Mesodermal cell (in vitro differentiated cells): ENCODE measurements at regions not wholly inside any gene's neighbourhood (a gene's known extent, or its start where the extent isn't known, plus 50 kb on each side); places are given as distances from the start of the nearest gene placed in this dataset.
A peak's percentile ranks its signal among the peaks of the same experiment; 100 is the strongest.

Source experiments
- H3K27ac ChIP-seq: 2 replicates; pipeline ENCODE4 v1.7.0; 2013; ENCODE audit warnings: mild to moderate bottlenecking, low read depth, low read length, moderate library complexity; ENCODE audit not compliant: severe bottlenecking
- H3K36me3 ChIP-seq: 2 replicates; pipeline ENCODE4 v1.7.1; 2013; ENCODE audit warnings: mild to moderate bottlenecking, low read length, moderate library complexity; ENCODE audit not compliant: control insufficient read depth, insufficient read depth
- H3K4me1 ChIP-seq: one replicate; pipeline ENCODE4 v1.7.1; 2013; ENCODE audit warnings: mild to moderate bottlenecking, low read length; ENCODE audit not compliant: insufficient read depth, control insufficient read depth, poor library complexity, severe bottlenecking
- H3K4me3 ChIP-seq: 2 replicates; pipeline ENCODE4 v1.7.0; 2013; ENCODE audit warnings: low read length, control low read depth, mild to moderate bottlenecking; ENCODE audit not compliant: insufficient read depth, poor library complexity, severe bottlenecking; ENCODE audit errors: extremely low read depth
- H3K9me3 ChIP-seq: 2 replicates; pipeline ENCODE4 v1.7.1; 2013; ENCODE audit warnings: mild to moderate bottlenecking, low read length, moderate library complexity; ENCODE audit not compliant: control insufficient read depth
- WGBS, 2 experiments: methylation state at CpG; one replicate each; pipeline ENCODE4 v1.1.5; 2013; ENCODE audit warnings: missing lambda C conversion rate in 2 of 2; ENCODE audit not compliant: insufficient coverage in 2 of 2; 5-methylcytosine and 5-hydroxymethylcytosine counted together

GRCh38 chr3:176403531-176403930 is 793.8 kb downstream of the TBL1XR1 start:
- Histone ChIP-seq H3K36me3 (no peaks in the 10 kb centered on the region), H3K4me1 (no peaks in the 10 kb centered on the region), H3K4me3 (no peak overlapping the region), H3K27ac (no peak overlapping the region), H3K9me3 (no peaks in the 10 kb centered on the region)
- no CpG with 5 or more reads among the region's 1 CpG for WGBS, 2 experiments

GRCh38 chr3:176401211-176401610 is 796.1 kb downstream of the TBL1XR1 start:
- WGBS, 2 experiments = 93 to 100% methylated on average over 1 of the region's 3 CpGs
- Histone ChIP-seq H3K4me1 (no peaks in the 10 kb centered on the region), H3K36me3 (no peaks in the 10 kb centered on the region), H3K4me3 (no peak overlapping the region), H3K27ac (no peak overlapping the region), H3K9me3 (peaks cover 7% of the 10 kb centered on the region)

GRCh38 chr3:176399193-176399592 is 798.1 kb downstream of the TBL1XR1 start:
- Histone ChIP-seq H3K36me3 (no peaks in the 10 kb centered on the region), H3K4me1 (no peaks in the 10 kb centered on the region), H3K27ac (no peak overlapping the region), H3K4me3 (no peak overlapping the region), H3K9me3 (peaks cover 11% of the 10 kb centered on the region)
- WGBS, 2 experiments = 80 to 100% methylated on average over 1 of the region's 2 CpGs

- no peak overlapping the region for H3K27ac ChIP-seq
- no peaks in the 10 kb centered on the region for H3K4me1 ChIP-seq
- WGBS, 2 experiments = no CpG with 5 or more reads among the region's 2 CpGs
- H3K4me3 ChIP-seq = no peak overlapping the region
- H3K9me3 ChIP-seq = peaks cover 18% of the 10 kb centered on the region
- no peaks in the 10 kb centered on the region for H3K36me3 ChIP-seq
Measured at GRCh38 chr3:176395240-176395639, 802.0 kb downstream of the TBL1XR1 start.

- Histone ChIP-seq H3K4me1 (no peaks in the 10 kb centered on the region), H3K27ac (no peak overlapping the region), H3K36me3 (no peaks in the 10 kb centered on the region), H3K4me3 (no peak overlapping the region), H3K9me3 (no peaks in the 10 kb centered on the region)
- WGBS, 2 experiments = no CpG with 5 or more reads among the region's 2 CpGs
Measured at GRCh38 chr3:176378789-176379188, 818.5 kb downstream of the TBL1XR1 start.

GRCh38 chr3:176376531-176376930 is 820.8 kb downstream of the TBL1XR1 start:
- Histone ChIP-seq H3K9me3 (no peaks in the 10 kb centered on the region), H3K4me3 (no peak overlapping the region), H3K27ac (no peak overlapping the region), H3K36me3 (no peaks in the 10 kb centered on the region), H3K4me1 (no peaks in the 10 kb centered on the region)

GRCh38 chr3:176375519-176375918 is 821.8 kb downstream of the TBL1XR1 start:
- Histone ChIP-seq H3K4me1 (no peaks in the 10 kb centered on the region), H3K36me3 (no peaks in the 10 kb centered on the region), H3K27ac (no peak overlapping the region), H3K4me3 (no peak overlapping the region), H3K9me3 (no peaks in the 10 kb centered on the region)
- WGBS, 2 experiments = 100% methylated on average over 1 of the region's 1 CpG

GRCh38 chr3:176362191-176362731 is 835.0 kb downstream of the TBL1XR1 start:
- peak overlapping the region; percentile 16 for H3K4me3 ChIP-seq
- H3K9me3 ChIP-seq = no peaks in the 10 kb centered on the region
- H3K27ac ChIP-seq = no peak overlapping the region
- no peaks in the 10 kb centered on the region for H3K36me3 ChIP-seq
- 75 to 85% methylated on average over 36 to 37 of the region's 45 CpGs for WGBS, 2 experiments
- no peaks in the 10 kb centered on the region for H3K4me1 ChIP-seq

GRCh38 chr3:176359211-176359610 is 838.1 kb downstream of the TBL1XR1 start:
- Histone ChIP-seq H3K9me3 (no peaks in the 10 kb centered on the region), H3K27ac (no peak overlapping the region), H3K4me3 (no peak overlapping the region), H3K4me1 (no peaks in the 10 kb centered on the region), H3K36me3 (no peaks in the 10 kb centered on the region)
- WGBS, 2 experiments = 23 to 62% methylated on average over 2 of the region's 3 CpGs

GRCh38 chr3:176357891-176358290 is 839.4 kb downstream of the TBL1XR1 start:
- Histone ChIP-seq H3K9me3 (no peaks in the 10 kb centered on the region), H3K4me3 (no peak overlapping the region), H3K4me1 (no peaks in the 10 kb centered on the region), H3K36me3 (no peaks in the 10 kb centered on the region), H3K27ac (no peak overlapping the region)

GRCh38 chr3:176354843-176355242 is 842.4 kb downstream of the TBL1XR1 start:
- 100% methylated on average over 1 of the region's 2 CpGs; no CpG with 5 or more reads in 1 of the 2 experiments for WGBS, 2 experiments
- H3K27ac ChIP-seq = no peak overlapping the region
- no peak overlapping the region for H3K4me3 ChIP-seq
- no peaks in the 10 kb centered on the region for H3K9me3 ChIP-seq
- H3K4me1 ChIP-seq = no peaks in the 10 kb centered on the region
- no peaks in the 10 kb centered on the region for H3K36me3 ChIP-seq
